Epithelial cell of proximal tubule (primary cell): ENCODE measurements at regions not wholly inside any gene's neighbourhood (a gene's known extent, or its start where the extent isn't known, plus 50 kb on each side); places are given as distances from the start of the nearest gene placed in this dataset.

ENCODE experiments used
- DNase-seq: peaks from one replicate; pipeline ENCODE4 v3.0.0-alpha.2; 2011; ENCODE audit warnings: low read depth
- H3K4me3 ChIP-seq: 2 replicates; pipeline ENCODE4 v1.5.1; 2011; ENCODE audit warnings: low read depth, mild to moderate bottlenecking, low read length
- CTCF ChIP-seq: conservative IDR thresholded peaks from 2 replicates; pipeline ENCODE4 v1.5.1; 2012; ENCODE audit warnings: low read depth, mild to moderate bottlenecking, low read length

- TF ChIP-seq CTCF, result no peak
- no peak for DNase-seq
- no peak overlapping the region for H3K4me3 ChIP-seq
These were observed 219.7 kb downstream of the CD47 start for GRCh38 chr3:107870943-107871638.

- TF ChIP-seq CTCF, result no peak
- no peak overlapping the region for H3K4me3 ChIP-seq
- DNase-seq, result no peak
These were observed 220.7 kb downstream of the CD47 start for GRCh38 chr3:107870096-107870495.

- no peak for TF ChIP-seq CTCF
- no peak for DNase-seq
- no peak overlapping the region for H3K4me3 ChIP-seq
These were observed 222.4 kb downstream of the CD47 start for GRCh38 chr3:107868449-107868848.

DNA sequence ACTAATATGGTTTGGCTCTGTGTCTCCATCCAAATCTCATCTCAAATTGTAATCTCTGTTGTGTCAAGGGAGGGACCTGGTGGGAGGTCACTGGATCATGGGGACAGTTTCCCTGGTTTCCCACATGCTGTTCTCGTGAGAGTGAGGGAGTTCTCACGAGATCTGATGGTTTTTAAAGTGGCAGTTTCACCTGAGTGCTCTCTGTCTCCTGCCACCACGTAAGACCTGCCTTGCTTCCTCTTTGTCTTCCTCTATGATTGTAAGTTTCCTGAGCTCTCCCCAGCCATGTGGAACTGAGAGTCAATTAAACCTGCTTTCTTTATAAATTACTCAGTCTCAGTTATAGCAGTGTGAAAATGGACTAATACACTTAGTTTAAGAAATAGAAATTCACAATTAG is 228.9 kb downstream of the CD47 start:
- no peak for DNase-seq
- no peak for TF ChIP-seq CTCF

GRCh38 chr3:107861422-107861821 is 229.4 kb downstream of the CD47 start:
- no peak for TF ChIP-seq CTCF
- H3K4me3 ChIP-seq, result no peak overlapping the region
- DNase-seq, result no peak

More for the DNA sequence above, 228.9 kb downstream of the CD47 start:
- no peak overlapping the region for H3K4me3 ChIP-seq
